MG63 (cell line): ENCODE measurements at regions not wholly inside any gene's neighbourhood (a gene's known extent, or its start where the extent isn't known, plus 50 kb on each side); places are given as distances from the start of the nearest gene placed in this dataset.
"Not testable (repeated sequence)": the region's sequence is repeated elsewhere in the genome, so short reads cannot be mapped to it uniquely, and the experiment has no call there.

Source experiments
- DNase-seq: peaks from one replicate; pipeline ENCODE4 v3.0.0-alpha.2; 2020
- H3K27me3 ChIP-seq: fragments of 250-450 bp; sonication (Bioruptor Pico); 2 replicates; pipeline ENCODE4 v1.5.1; 2020; ENCODE audit warnings: mild to moderate bottlenecking, moderate library complexity
- H3K36me3 ChIP-seq: fragments of 250-450 bp; sonication (Bioruptor Pico); 2 replicates; pipeline ENCODE4 v1.5.1; 2020; ENCODE audit warnings: mild to moderate bottlenecking, moderate library complexity
- H3K4me3 ChIP-seq: fragments of 250-450 bp; sonication (Bioruptor Pico); 2 replicates; pipeline ENCODE4 v1.5.1; 2020; ENCODE audit warnings: mild to moderate bottlenecking, moderate library complexity
- H3K9me3 ChIP-seq: fragments of 250-450 bp; sonication (Bioruptor Pico); 2 replicates; pipeline ENCODE4 v1.5.1; 2020; ENCODE audit warnings: mild to moderate bottlenecking, moderate library complexity

DNA sequence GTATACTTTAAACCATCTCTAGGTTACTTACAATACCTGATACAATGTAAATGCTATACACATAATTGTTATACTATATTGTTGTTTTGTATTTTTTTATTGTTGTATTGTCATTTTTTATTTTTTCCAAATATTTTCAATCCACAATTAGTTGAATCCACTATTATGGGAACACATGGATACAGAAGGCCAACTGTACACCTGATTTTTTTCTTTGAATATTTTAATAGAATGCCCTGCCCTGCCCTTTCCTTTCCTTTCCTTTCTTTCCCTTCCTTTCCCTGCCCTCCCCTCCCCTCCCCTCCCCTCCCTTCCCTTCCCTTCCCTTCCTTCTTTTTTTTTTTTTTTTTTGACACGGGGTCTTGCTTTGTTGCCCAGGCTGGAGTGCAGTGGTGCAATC lies 120.2 kb downstream of the SLC4A3 start:
- Histone ChIP-seq H3K27me3 (no peaks in the 10 kb centered on the region), H3K4me3 (no peak overlapping the region), H3K36me3 (no peaks in the 10 kb centered on the region), H3K9me3 (no peaks in the 10 kb centered on the region)
- DNase-seq, result no peak

DNA sequence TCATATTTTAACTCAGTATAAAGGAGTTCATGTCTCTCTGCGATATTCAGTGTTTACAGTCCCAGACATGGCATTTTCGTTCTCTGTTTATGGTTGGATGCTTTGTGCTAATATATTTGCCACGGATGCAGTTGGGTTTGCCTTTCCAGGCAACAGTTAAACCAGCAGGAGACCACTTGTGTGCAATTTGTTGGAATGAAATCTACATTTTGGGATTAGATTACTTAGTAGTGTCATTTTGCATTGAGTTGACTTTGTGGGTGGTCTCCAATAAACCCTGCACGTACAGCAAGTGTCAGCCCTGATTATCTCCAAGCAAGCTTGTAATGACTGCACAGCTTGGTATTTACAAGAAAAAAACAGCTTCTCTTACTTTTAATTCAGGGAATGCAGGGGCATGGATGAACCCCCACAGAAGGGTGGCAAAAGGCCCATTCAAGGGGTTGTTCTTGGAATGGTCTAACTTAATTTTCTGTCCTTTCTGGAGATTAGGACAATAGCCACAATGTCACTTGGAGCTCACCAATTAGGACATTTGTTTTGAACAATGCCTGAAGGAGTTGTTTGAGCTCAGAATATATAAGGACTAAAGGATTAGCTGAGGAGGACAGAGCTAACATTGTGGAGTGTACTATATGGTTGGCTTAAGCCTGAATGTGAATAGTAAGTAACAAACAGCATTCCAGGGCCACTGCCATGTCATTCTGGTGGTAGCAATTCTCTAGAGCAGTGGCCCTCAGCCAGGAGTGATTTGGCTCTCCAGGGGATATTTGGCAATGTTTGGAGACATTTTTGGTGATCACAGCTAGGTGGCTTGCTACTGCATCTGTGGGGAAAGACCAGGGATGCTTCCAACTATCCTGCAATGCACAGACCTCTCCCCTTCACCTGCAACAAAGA lies 121.5 kb downstream of the SLC4A3 start:
- no peak for DNase-seq
- H3K36me3 ChIP-seq, result no peaks in the 10 kb centered on the region
- H3K27me3 ChIP-seq, result no peaks in the 10 kb centered on the region
- H3K4me3 ChIP-seq, result no peak overlapping the region
- H3K9me3 ChIP-seq, result no peaks in the 10 kb centered on the region

DNA sequence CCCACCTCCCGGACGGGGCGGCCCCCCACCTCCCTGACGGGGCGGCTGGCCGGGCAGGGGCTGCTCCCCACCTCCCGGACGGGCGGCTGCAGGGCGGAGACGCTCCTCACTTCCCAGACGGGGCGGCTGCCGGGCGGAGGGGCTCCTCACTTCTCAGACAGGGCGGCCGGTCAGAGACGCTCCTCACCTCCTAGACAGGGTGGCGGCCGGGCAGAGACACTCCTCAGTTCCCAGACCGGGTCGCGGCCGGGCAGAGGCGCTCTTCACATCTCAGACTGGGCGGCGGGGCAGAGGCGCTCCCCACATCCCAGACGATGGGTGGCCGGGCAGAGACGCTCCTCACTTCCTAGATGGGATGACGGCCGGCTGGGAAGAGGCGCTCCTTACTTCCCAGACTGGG lies 123.7 kb downstream of the SLC4A3 start:
- DNase-seq, H3K36me3 ChIP-seq: not testable (repeated sequence)

DNA sequence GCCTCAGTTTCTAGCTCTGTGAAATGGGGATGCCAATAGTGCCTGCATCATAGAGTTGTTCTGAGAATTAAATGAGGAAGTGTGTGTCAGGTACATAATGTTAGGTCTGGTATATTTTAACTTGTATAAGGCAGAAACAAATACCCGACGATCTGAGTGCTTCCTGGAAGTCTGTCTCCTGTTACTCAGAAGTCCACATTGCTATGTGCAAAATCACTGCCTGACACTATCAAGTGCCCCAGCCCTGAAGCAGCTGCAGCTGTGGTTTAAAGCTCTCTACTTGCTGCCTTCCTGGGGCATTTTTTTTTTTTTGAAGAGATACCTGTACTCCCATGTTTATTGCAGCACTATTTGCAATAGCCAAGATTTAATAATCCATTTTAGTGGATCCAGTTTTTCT lies 125.3 kb downstream of the SLC4A3 start:
- H3K9me3 ChIP-seq, result no peaks in the 10 kb centered on the region
- H3K27me3 ChIP-seq, result no peaks in the 10 kb centered on the region
- no peak for DNase-seq
- no peaks in the 10 kb centered on the region for H3K36me3 ChIP-seq
- no peak overlapping the region for H3K4me3 ChIP-seq

More for the DNA sequence above, 123.7 kb downstream of the SLC4A3 start:
- not testable (repeated sequence) for H3K9me3 ChIP-seq, H3K27me3 ChIP-seq, H3K4me3 ChIP-seq

DNA sequence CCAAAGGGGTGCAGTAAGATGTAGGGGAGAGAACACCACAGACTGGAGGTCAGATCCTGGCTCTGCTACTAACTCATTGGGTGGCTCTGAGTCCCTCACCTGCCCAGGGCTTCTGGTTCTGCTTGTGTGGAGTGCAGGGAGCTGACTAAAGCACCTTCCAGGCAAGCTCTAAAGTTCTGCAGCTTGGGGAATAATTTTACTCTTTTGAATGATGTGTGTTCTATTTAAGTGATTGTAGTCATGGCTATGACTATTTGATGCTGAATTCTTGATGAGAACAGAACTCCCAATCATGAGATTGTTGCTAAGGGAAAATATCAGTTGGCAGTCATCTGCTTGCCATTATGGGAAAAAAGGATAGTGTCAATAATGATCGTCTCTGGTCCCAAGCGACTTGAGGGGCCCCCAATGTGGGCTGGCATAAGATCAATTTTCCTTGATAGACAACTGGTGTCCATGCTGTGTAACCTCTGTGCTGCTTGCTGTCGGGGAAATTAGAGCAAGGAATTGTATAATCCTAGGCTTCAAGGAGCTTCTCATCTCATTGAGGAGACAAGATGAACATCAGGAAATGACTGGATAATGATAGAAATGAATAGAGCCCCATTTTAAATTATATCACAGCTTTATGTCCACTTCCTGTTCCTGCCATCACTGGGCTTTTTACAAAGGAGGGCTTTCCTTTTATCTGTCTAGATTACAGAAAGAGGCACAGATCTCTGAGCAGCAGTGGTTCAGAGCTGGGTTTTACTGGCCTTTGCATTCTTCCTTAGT lies 131.7 kb downstream of the SLC4A3 start:
- Histone ChIP-seq H3K9me3 (no peaks in the 10 kb centered on the region), H3K4me3 (no peak overlapping the region), H3K36me3 (no peaks in the 10 kb centered on the region), H3K27me3 (no peaks in the 10 kb centered on the region)
- DNase-seq, result no peak

DNA sequence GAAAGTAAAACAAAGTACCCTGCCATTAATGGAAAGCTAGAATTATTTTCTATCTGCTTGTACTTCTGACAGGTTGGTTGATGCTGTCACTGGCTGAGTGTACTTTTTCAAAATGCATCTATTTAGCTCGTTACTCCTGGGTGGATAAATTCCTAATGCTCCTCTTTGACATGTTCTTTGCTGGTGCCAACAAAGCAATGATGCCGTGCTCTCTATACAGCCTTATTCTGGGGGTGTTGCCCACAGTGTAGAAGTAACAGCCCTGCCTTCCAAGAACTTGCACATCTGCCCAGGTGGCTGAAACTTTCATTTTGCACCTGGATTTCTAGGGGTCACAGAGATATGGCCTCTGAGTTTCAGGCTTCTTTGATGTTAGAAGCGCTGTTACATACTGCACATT lies 132.4 kb downstream of the SLC4A3 start:
- no peak overlapping the region for H3K4me3 ChIP-seq
- DNase-seq, result no peak
- H3K9me3 ChIP-seq, result no peaks in the 10 kb centered on the region
- no peaks in the 10 kb centered on the region for H3K36me3 ChIP-seq
- H3K27me3 ChIP-seq, result no peaks in the 10 kb centered on the region

DNA sequence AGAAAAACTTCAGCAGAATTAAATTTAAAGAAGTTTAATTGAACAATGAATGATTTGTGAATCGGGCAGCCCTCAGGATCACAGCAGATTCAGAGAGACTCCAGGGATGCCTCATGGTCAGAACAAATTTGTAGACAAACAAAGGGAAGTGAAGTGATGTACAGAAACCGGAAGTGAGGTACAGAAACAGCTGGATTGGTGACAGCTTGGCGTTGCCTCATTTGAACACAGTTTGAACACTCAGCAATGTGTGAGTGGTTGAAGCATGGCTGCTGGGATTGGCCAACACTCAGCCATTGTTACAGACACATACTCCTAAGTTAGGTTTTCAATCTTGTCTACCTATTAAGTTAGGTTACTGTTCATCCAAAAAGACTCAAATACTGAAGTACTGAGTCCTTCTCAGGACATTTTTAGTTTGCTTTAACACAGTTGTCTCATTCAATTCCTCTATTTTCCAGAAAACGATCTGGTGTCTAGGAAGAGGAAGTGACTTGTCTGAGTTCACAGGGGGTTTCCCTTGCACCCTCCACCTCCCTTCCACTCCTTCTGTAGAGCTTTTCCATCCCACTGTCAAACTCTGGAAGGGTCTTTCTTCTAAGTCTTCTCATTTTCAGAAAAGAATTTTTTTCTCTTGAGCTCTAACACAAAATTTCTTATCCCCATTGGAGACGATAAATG lies 137.9 kb downstream of the SLC4A3 start:
- no peak overlapping the region for H3K4me3 ChIP-seq
- H3K9me3 ChIP-seq, result no peaks in the 10 kb centered on the region
- no peaks in the 10 kb centered on the region for H3K36me3 ChIP-seq
- H3K27me3 ChIP-seq, result no peaks in the 10 kb centered on the region
- no peak for DNase-seq

DNA sequence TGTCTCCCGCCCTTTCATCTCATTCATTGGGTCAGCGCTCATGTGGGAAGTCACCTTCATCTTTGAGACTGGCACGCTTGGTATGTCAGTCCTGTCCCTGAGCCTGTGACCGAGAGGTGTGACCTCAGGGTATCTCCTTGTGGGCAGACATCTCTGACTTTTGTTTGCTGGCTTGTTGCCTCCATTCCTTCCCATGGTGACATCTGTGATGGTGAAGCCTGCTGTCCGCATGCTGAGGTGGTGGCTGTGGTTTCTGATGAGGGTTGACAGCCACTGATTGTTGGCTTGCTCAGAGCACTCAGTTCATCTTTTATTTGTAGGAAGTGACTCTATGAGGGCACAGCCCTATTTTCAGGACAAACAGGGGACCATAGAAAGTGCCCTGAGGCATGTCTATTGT lies 139.2 kb downstream of the SLC4A3 start:
- no peaks in the 10 kb centered on the region for H3K27me3 ChIP-seq
- DNase-seq, result no peak
- no peaks in the 10 kb centered on the region for H3K36me3 ChIP-seq
- no peaks in the 10 kb centered on the region for H3K9me3 ChIP-seq
- no peak overlapping the region for H3K4me3 ChIP-seq

DNA sequence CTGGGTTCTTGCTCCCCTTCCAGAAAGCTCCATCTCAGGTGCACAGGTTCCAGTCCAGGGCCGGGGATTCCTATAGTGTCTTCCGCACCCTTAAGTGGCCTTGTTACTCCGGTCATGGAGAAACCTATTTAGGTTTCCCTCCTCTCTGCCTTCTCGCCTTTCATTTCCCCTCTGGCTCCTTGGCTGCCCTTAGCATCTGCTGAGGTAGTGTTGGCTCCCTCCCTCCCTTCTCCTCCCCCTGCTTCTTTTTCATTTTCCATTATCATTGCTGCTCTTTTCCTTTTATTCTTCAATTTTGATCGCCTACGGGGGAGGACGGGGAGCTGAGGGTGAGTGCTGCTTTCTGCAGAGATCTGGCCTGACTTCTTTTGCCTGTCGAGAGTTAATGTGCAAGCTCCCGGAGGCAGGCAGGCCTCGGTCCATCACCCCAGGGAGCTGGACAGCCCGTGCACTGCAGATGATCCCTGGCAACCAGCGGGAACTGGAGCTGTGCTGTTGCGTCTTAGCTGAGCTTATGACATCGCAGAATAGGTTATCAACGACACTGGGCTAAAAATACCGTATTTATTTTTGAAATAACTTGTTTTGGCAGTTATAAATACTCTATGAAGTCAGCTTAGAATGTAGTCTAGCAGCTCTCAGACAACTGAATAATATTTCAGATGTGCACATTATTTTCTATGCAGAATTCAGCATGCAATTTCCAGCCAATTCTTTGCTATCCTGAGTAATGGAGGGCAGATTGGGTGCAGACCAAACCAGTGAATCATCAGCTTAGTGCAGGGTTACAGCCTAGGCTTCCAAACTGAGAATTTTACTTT lies 141.9 kb downstream of the SLC4A3 start:
- Histone ChIP-seq H3K4me3 (no peak overlapping the region), H3K9me3 (no peaks in the 10 kb centered on the region)
- peak; percentile 63 for DNase-seq

DNA sequence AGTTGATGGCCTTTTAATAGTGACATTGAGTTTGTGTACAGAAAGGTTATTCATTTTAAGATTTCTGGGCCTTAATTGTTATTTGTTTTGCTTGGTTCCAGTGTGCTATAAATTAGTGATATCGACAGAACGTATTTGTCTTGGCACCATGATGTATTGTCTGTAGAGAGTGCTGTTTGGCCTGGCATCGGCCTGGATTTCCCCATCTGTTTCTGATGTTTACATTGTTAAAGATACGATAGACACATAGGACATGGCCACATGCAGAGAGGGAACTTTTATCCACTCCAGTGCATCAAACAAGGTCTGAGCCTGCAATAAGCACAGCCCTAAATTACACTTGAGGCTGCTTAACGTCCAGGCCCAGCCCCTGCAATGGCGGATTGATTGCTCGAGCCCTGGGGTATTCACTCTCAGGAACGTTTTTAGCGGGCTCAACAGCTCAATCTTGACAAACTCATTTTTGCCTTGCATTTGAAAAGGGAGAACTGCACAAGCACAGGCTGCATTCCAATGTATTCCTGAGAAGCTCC lies 144.7 kb downstream of the SLC4A3 start:
- DNase-seq, result no peak
- H3K36me3 ChIP-seq, result no peaks in the 10 kb centered on the region
- H3K27me3 ChIP-seq, result no peaks in the 10 kb centered on the region
- H3K9me3 ChIP-seq, result no peaks in the 10 kb centered on the region
- H3K4me3 ChIP-seq, result no peak overlapping the region

More for the DNA sequence above, 141.9 kb downstream of the SLC4A3 start:
- Histone ChIP-seq H3K27me3 (no peaks in the 10 kb centered on the region), H3K36me3 (no peaks in the 10 kb centered on the region)

DNA sequence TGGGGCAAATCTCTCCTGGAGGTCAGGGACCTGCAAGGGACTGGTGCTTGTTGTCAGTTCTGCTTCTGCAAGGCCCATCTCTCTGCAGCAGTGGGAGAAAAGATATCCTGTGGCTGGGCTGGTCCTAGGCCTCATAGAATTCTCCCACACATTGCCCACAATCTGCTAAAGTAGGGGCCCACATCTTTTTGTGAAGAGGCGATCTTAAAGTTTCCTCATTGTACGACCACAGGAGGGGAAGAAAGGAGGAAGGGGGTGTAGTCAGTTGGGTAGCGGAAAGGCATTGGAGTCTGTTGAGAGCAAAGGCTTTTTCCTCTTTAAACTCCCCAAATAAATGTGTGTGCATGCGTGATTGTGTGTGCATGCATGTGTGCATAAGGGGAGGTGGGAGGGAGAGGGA lies 145.3 kb downstream of the SLC4A3 start:
- Histone ChIP-seq H3K27me3 (no peaks in the 10 kb centered on the region), H3K4me3 (no peak overlapping the region), H3K36me3 (no peaks in the 10 kb centered on the region), H3K9me3 (no peaks in the 10 kb centered on the region)
- DNase-seq, result no peak

DNA sequence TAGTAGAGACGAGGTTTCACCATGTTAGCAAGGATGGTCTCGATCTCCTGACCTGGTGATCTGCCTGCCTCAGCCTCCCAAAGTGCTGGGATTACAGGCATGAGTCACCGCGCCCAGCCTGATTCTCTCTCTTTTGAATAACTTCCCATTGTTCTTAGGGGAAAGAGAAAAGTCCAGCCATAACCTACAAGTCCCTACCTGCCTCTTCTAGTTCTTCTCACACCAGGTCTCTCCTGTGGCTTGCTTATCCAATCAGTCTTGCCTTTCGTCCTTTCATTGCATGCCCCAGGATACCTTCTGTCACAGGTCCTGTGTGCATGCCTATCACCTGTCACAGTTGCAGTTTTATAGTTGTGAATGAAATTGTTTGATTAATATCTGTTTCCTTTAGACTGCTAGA lies 148.1 kb downstream of the SLC4A3 start:
- Histone ChIP-seq H3K9me3 (no peaks in the 10 kb centered on the region), H3K36me3 (no peaks in the 10 kb centered on the region), H3K27me3 (no peaks in the 10 kb centered on the region), H3K4me3 (no peak overlapping the region)
- no peak for DNase-seq

DNA sequence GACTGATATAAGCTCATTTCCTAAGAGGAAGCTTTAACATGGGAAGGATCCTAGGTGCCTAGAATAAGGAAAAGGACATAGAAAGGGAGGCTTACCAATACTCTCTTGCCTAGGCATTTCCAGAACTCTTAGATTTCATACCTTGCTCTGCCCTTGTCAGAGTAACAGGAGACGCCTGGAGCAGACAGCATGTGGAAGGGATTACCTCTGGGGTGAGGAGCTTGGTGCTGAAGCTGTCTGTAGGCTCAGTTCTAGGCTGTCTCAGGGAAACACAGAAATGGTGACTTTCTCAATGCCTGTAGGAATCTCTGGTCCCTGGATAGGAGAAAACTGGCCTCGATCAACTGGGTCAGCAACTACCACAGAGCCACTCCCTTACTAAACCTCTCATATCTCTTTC lies 150.0 kb downstream of the SLC4A3 start:
- H3K4me3 ChIP-seq, result no peak overlapping the region
- DNase-seq, result no peak
- H3K9me3 ChIP-seq, result no peaks in the 10 kb centered on the region
- H3K36me3 ChIP-seq, result no peaks in the 10 kb centered on the region
- no peaks in the 10 kb centered on the region for H3K27me3 ChIP-seq

DNA sequence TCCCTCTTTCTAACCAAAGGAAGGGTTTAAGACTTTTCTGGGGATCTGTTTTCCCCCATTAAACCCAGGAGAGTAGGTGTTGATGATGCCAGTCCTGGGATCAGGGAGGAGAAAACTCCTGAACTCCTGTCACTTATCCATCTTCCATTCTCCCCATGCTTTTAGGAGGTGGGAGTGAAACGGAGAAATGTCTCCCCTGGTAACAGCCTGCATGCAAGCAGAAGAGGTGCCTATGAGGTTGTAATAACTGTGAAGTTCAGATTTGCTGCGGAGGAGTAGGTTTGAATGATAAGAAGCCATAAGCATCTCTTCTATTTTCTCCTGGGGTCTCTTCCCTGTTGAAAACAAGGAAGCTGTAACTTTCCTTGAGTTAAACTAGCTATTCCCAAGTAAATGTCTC lies 150.8 kb downstream of the SLC4A3 start:
- no peaks in the 10 kb centered on the region for H3K27me3 ChIP-seq
- no peaks in the 10 kb centered on the region for H3K9me3 ChIP-seq
- DNase-seq, result no peak
- H3K36me3 ChIP-seq, result no peaks in the 10 kb centered on the region
- no peak overlapping the region for H3K4me3 ChIP-seq

DNA sequence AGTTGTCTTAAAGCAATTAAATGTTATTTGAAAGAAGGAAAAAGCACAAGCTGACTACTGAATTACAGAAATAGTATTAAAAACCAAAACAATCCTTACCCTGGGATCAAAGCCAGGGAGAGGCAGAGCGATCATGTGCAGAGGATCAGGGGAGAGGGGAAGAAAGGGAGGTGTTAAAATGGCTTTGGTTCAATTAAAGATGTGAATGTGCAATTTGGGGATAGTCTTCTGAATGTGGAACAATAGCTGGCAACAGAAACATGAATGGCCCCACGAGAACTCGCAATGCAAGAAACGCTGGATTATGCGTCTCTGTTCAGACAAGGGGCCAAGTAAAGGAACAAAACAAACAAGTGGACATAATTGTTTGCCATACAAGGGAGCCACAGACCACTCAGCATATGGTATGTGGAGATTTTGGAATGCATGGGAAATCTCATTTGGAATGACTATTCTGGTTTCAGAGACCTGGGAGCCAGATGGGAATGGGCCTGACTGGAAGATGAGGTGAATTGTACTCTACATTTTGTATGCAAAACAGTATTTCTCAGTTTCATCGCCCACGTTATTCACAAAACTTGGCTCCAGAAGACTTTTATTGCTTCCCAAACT lies 155.4 kb downstream of the SLC4A3 start:
- DNase-seq, result no peak
- Histone ChIP-seq H3K9me3 (no peaks in the 10 kb centered on the region), H3K36me3 (no peaks in the 10 kb centered on the region), H3K4me3 (no peak overlapping the region), H3K27me3 (no peaks in the 10 kb centered on the region)

DNA sequence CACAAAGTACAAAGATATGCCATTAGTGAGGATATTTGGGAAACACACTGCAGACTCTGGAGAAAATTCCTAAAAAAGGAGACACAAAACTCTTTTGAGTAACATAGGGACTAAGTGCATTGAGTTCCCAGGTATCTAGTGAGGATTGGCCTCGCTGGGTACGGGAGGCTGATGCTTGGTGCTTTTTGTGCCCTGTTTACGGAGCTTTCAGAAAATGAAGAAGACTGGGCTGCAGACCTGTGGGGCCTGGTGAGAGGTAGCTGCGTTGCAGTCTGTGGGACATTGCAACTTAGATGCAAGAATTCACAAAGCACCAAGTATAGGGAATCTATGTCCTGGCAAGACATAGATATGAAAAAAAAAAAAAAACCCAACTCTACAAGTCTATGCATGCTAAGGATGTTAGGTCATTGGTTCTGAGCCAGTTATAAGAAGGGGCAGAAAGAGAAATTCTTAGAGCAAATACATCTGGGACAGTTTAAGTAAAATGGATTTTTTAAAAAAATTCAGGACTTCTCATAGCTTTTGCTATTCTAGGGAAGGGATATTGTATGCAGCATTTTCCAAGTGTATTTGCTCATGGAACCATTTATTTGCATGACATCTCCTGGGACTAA lies 156.0 kb downstream of the SLC4A3 start:
- H3K36me3 ChIP-seq, result no peaks in the 10 kb centered on the region
- H3K4me3 ChIP-seq, result no peak overlapping the region
- no peaks in the 10 kb centered on the region for H3K9me3 ChIP-seq
- no peak for DNase-seq
- H3K27me3 ChIP-seq, result no peaks in the 10 kb centered on the region
